HCT116 (cell line): ENCODE measurements at regions not wholly inside any gene's neighbourhood (a gene's known extent, or its start where the extent isn't known, plus 50 kb on each side); places are given as distances from the start of the nearest gene placed in this dataset.

ENCODE experiments used
- ATAC-seq: fragments of 200-7000 bp; cut with Tn5 transposase; 2 replicates; pipeline ENCODE4 v1.9.1; 2020; ENCODE audit warnings: mild to moderate bottlenecking, moderate library complexity
- BruUV-seq: library from RNA; stranded (reverse); fragments of 400-500 nt; replicated peaks from 2 replicates; lab custom pipeline; 2021; lab: Mats Ljungman, UMichigan
- CTCF ChIA-PET: fragments of 300-600 bp; sonication (Branson Sonifier 250); formaldehyde crosslinking; loops from one replicate; lab custom pipeline; 2021; ENCODE audit warnings: antibody characterized with exemption; lab: Charles Lee
- POLR2A ChIA-PET: fragments of 300-600, 350-600 bp; sonication (Branson Sonifier 250); formaldehyde crosslinking; loops from one replicate; lab custom pipeline; 2021; ENCODE audit warnings: antibody characterized with exemption; lab: Charles Lee
- RAD21 ChIA-PET, 2 experiments: fragments of 300-600 bp; sonication (Branson Sonifier 250); formaldehyde crosslinking; loops; one replicate each; lab custom pipeline; 2023; ENCODE audit warnings: low total read pairs in 2 of 2; ENCODE audit not compliant: uncharacterized antibody in 2 of 2, unreplicated experiment in 2 of 2, low non-redundant PET in 1 of 2; lab: Charles Lee
- DNase-seq: peaks from one replicate; pipeline ENCODE4 v3.0.0-alpha.2; 2010; ENCODE audit warnings: low read depth, low spot score
- H2AFZ ChIP-seq: fragments of 200-600 bp; shearing (Covaris generic), sonication (generic); 2 replicates; pipeline ENCODE4 v1.6.1; 2017; ENCODE audit warnings: low read depth, mixed run types, mixed read lengths, antibody characterized with exemption, low read length; ENCODE audit not compliant: poor library complexity, severe bottlenecking
- H3K27ac ChIP-seq: 2 replicates; pipeline ENCODE4 v1.5.1; 2012; ENCODE audit warnings: low read depth, low read length
- H3K27me3 ChIP-seq: fragments of 200-600 bp; sonication (generic); 2 replicates; pipeline ENCODE4 v1.6.1; 2016; ENCODE audit warnings: mixed run types, low read length, mixed read lengths; ENCODE audit not compliant: insufficient read depth
- H3K36me3 ChIP-seq, 2 experiments: fragments of 200-500 bp in 1 of 2; fragments of 200-600 bp in 1 of 2; sonication (Bioruptor generic) in 1 of 2; sonication (generic) in 1 of 2; 2 replicates each; pipeline versions ENCODE4 v1.5.1 to v1.6.1; 2014 to 2016; ENCODE audit warnings: low read length in 2 of 2, inconsistent platforms in 1 of 2, mixed read lengths in 1 of 2, mixed run types in 1 of 2; ENCODE audit not compliant: insufficient read depth in 2 of 2, control insufficient read depth in 1 of 2
- H3K4me1 ChIP-seq, 2 experiments: fragments of 200-600 bp in 1 of 2; sonication (generic) in 1 of 2; 2 replicates each; pipeline versions ENCODE4 v1.5.1 to v1.6.1; 2012 to 2017; ENCODE audit warnings: low read length in 2 of 2, inconsistent platforms in 1 of 2, mild to moderate bottlenecking in 1 of 2, mixed read lengths in 1 of 2, mixed run types in 1 of 2, moderate library complexity in 1 of 2; ENCODE audit not compliant: insufficient read depth in 2 of 2, control insufficient read depth in 1 of 2
- H3K4me2 ChIP-seq: fragments of 200-600 bp; sonication (generic); 2 replicates; pipeline ENCODE4 v1.6.1; 2017; ENCODE audit warnings: mixed run types, low read length, mixed read lengths
- H3K4me3 ChIP-seq, 2 experiments: fragments of 200-600 bp in 1 of 2; sonication (generic) in 1 of 2; replicated peaks in 1 of 2; 2 replicates each; pipeline ENCODE4 v1.5.1; 2011 to 2016; ENCODE audit warnings: low read length in 2 of 2, control low read depth in 1 of 2, low read depth in 1 of 2, mild to moderate bottlenecking in 1 of 2, mixed read lengths in 1 of 2, mixed run types in 1 of 2
- H3K79me2 ChIP-seq: fragments of 200-600 bp; sonication (generic); 2 replicates; pipeline ENCODE4 v1.6.1; 2017; ENCODE audit warnings: mild to moderate bottlenecking, mixed run types, low read length, moderate library complexity, mixed read lengths; ENCODE audit not compliant: insufficient read depth
- H3K9ac ChIP-seq: fragments of 200-600 bp; sonication (generic); 2 replicates; pipeline ENCODE4 v1.6.1; 2016; ENCODE audit warnings: low read length, mixed read lengths
- H3K9me2 ChIP-seq: fragments of 200-600 bp; sonication (generic), shearing (Covaris generic); 2 replicates; pipeline ENCODE4 v1.6.1; 2017; ENCODE audit warnings: mixed run types, mild to moderate bottlenecking, moderate library complexity; ENCODE audit not compliant: insufficient read depth
- H3K9me3 ChIP-seq, 2 experiments: fragments of 200-500 bp in 1 of 2; fragments of 200-600 bp in 1 of 2; sonication (Bioruptor generic) in 1 of 2; sonication (generic) in 1 of 2; 2 replicates each; pipeline ENCODE4 v1.6.1; 2014 to 2017; ENCODE audit warnings: low read length in 2 of 2, mixed read lengths in 2 of 2, inconsistent platforms in 1 of 2, low read depth in 1 of 2, mild to moderate bottlenecking in 1 of 2, mixed run types in 1 of 2, moderate library complexity in 1 of 2; ENCODE audit not compliant: control insufficient read depth in 1 of 2, insufficient read depth in 1 of 2
- H4K20me1 ChIP-seq: fragments of 200-600 bp; sonication (generic), shearing (Covaris generic); 2 replicates; pipeline ENCODE4 v1.6.1; 2017; ENCODE audit warnings: mixed run types, mild to moderate bottlenecking, moderate library complexity; ENCODE audit not compliant: insufficient read depth
- CEBPB ChIP-seq: IDR thresholded peaks from 2 replicates; pipeline ENCODE4 v1.6.1; 2012; ENCODE audit warnings: low read depth
- EZH2 ChIP-seq: fragments of 200-600 bp; sonication (generic); IDR thresholded peaks from 2 replicates; pipeline ENCODE4 v1.6.1; 2017; ENCODE audit warnings: antibody characterized with exemption, mixed run types
- FOSL1 ChIP-seq: IDR thresholded peaks from 2 replicates; pipeline ENCODE4 v1.6.1; 2012; ENCODE audit warnings: low read depth
- POLR2A ChIP-seq: IDR thresholded peaks from 2 replicates; pipeline ENCODE4 v1.7.0; 2011; ENCODE audit warnings: borderline replicate concordance; ENCODE audit not compliant: insufficient read depth, insufficient read length; ENCODE audit errors: extremely low read depth
- POLR2AphosphoS5 ChIP-seq: IDR thresholded peaks from 2 replicates; pipeline ENCODE4 v1.6.1; 2011; ENCODE audit warnings: mild to moderate bottlenecking, low read depth, low read length, moderate library complexity
- RAD21 ChIP-seq: IDR thresholded peaks from 2 replicates; pipeline ENCODE4 v1.6.1; 2012; ENCODE audit warnings: low read depth, mild to moderate bottlenecking
- SP1 ChIP-seq: IDR thresholded peaks from 2 replicates; pipeline ENCODE4 v1.6.1; 2012; ENCODE audit warnings: low read depth
- SRF ChIP-seq: IDR thresholded peaks from 2 replicates; pipeline ENCODE4 v1.6.1; 2012; ENCODE audit warnings: low read depth
- ZNF274 ChIP-seq: fragments of 200-500 bp; sonication (Bioruptor generic); IDR thresholded peaks from 2 replicates; pipeline ENCODE4 v1.6.1; 2014; ENCODE audit warnings: mild to moderate bottlenecking, low read depth, low read length, inconsistent platforms
- intact Hi-C: fragments of 100-400 bp; cut with micrococcal nuclease; formaldehyde crosslinking; loops from 2 replicates; pipeline ENCODE4 v1.10.0; 2022
- TF ChIP-seq, protein P1 (sequence below): IDR thresholded peaks from 2 replicates; pipeline ENCODE4 v1.6.1; 2011; ENCODE audit warnings: mild to moderate bottlenecking, low read length, moderate library complexity; ENCODE audit not compliant: insufficient replicate concordance; ENCODE audit errors: extremely low read depth
- TF ChIP-seq, protein P2 (sequence below): IDR thresholded peaks from 2 replicates; pipeline ENCODE4 v1.6.1; 2012

DNA sequence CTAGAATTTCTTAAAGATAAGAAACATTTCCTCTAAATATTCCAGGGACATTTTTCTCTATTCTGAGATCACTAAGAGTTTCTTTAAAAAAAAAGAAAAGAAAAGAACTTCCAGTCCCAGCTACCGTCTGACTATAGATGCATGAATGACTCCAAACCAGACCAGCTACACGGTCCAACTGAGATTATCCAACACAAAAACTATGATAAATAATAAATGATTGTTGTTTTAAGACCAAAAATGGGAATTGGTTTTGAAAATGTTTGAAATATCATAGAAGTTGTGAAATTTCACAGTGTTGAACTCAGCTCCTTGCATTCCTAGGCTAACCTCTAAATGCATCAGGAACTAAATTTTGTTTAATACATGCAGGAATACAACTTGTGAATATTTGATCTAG lies 1619.6 kb upstream of the LRRTM3 start (continued):
- no peak for TF ChIP-seq ZNF274
- TF ChIP-seq CEBPB, result no peak
- TF ChIP-seq, protein P1, sequence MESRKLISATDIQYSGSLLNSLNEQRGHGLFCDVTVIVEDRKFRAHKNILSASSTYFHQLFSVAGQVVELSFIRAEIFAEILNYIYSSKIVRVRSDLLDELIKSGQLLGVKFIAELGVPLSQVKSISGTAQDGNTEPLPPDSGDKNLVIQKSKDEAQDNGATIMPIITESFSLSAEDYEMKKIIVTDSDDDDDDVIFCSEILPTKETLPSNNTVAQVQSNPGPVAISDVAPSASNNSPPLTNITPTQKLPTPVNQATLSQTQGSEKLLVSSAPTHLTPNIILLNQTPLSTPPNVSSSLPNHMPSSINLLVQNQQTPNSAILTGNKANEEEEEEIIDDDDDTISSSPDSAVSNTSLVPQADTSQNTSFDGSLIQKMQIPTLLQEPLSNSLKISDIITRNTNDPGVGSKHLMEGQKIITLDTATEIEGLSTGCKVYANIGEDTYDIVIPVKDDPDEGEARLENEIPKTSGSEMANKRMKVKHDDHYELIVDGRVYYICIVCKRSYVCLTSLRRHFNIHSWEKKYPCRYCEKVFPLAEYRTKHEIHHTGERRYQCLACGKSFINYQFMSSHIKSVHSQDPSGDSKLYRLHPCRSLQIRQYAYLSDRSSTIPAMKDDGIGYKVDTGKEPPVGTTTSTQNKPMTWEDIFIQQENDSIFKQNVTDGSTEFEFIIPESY, result no peak
- TF ChIP-seq SP1, result no peak

DNA sequence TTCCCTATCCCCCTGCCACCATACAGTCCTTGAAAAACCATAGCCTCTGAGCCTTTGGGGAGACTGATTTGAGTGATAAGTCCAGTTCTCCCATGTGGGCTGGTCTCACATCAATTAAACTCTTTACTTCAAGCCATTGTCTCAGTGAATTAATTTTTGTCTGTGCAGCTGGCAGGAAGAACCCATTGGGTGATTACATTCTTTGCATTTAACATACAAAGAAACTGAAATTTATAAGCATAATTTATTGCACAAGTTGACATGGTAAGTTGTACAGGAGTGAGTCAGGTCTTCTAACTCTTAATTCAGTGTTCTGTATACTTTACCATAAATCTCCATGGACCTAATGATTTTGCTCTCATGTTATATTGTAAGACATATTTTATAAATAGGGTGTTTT lies 1613.0 kb upstream of the LRRTM3 start:
- no TSS peak for BruUV-seq
- RAD21 ChIA-PET, result no interaction called here
- CTCF ChIA-PET, result no interaction called here

More for the DNA sequence above, 1613.0 kb upstream of the LRRTM3 start:
- no peak overlapping the region for H3K4me3 ChIP-seq
- no peaks in the 10 kb centered on the region for H3K36me3 ChIP-seq
- H3K27ac ChIP-seq, result no peak overlapping the region
- TF ChIP-seq FOSL1, result no peak
- no peak for TF ChIP-seq SRF
- no peak for TF ChIP-seq RAD21
- TF ChIP-seq POLR2AphosphoS5, result no peak
- TF ChIP-seq POLR2A, result no peak
- TF ChIP-seq EZH2, result no peak
- TF ChIP-seq, protein P2, sequence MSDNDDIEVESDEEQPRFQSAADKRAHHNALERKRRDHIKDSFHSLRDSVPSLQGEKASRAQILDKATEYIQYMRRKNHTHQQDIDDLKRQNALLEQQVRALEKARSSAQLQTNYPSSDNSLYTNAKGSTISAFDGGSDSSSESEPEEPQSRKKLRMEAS, result no peak
- H3K27me3 ChIP-seq, result no peaks in the 10 kb centered on the region
- DNase-seq (no peak), ATAC-seq (no peak)
- no peak overlapping the region for H3K4me2 ChIP-seq
- no peaks in the 10 kb centered on the region for H3K79me2 ChIP-seq
- no peaks in the 10 kb centered on the region for H3K9me3 ChIP-seq
- H3K4me1 ChIP-seq, result no peaks in the 10 kb centered on the region
- POLR2A ChIA-PET, result no interaction called here
- no peaks in the 10 kb centered on the region for H4K20me1 ChIP-seq
- intact Hi-C loops, result no loop called here
- no peak overlapping the region for H2AFZ ChIP-seq
- no peak overlapping the region for H3K9ac ChIP-seq
- no peaks in the 10 kb centered on the region; the same call in 1 of the 2 replicates for H3K9me2 ChIP-seq
